ENCODE measurements at regions not wholly inside any gene's neighbourhood (a gene's known extent, or its start where the extent isn't known, plus 50 kb on each side); places are given as distances from the start of the nearest gene placed in this dataset.
"Not testable (repeated sequence)": the region's sequence is repeated elsewhere in the genome, so short reads cannot be mapped to it uniquely, and the experiment has no call there.

DNA sequence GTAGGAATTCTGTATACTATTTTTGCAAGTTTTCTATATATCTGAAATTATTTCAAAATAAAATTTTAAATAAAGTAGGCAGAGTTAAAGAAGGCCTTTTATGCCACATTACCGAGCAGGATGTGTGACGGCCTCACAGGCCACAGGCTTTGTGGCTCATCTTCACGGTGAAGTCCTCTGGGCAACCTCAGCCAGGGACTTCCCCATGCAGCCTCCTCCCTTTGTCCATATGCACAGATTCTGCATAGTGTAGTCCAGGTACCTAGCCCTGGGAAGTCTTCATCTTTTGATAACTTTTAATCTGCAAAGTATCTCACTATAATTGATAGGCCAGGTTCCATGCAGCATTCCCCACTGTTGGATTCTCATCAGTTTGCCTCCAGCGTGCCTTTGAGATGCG, 62.8 kb downstream of the ARHGAP11B start:
- H3K9me3 Mint-ChIP-seq, H3K27ac Mint-ChIP-seq, H3K4me1 Mint-ChIP-seq, POLR2A ChIA-PET, H3K27me3 Mint-ChIP-seq, H3K4me3 Mint-ChIP-seq, CTCF ChIA-PET, DNase-seq: not testable (repeated sequence)
- H3K36me3 Mint-ChIP-seq (ENCODE audit: low read depth): peaks cover 18% of the 10 kb centered on the region

DNA sequence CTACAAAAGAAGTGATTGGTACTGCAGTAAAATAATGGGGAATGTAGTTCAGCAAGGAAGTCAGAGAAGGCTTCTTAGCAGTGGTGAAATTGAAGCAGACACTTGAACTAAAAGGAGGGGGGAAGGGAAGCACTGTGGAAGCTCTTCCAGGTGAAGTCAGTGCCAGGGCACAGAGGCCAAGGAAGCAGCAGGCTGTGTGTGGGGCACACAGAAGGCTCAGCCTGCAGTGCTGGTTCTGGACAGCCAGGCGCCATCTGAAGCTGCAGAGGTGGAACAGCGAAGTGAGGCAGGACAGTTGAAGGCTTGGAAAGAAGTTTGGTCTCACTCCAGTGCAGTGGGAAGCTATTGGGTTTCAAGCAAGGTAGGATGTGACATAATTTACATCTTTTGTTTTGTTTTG, 64.2 kb downstream of the ARHGAP11B start:
- H3K27ac Mint-ChIP-seq, H3K27me3 Mint-ChIP-seq, CTCF ChIA-PET, POLR2A ChIA-PET, DNase-seq, H3K4me3 Mint-ChIP-seq, H3K9me3 Mint-ChIP-seq, H3K4me1 Mint-ChIP-seq: not testable (repeated sequence)
- peaks cover 18% of the 10 kb centered on the region for H3K36me3 Mint-ChIP-seq (ENCODE audit: low read depth)

DNA sequence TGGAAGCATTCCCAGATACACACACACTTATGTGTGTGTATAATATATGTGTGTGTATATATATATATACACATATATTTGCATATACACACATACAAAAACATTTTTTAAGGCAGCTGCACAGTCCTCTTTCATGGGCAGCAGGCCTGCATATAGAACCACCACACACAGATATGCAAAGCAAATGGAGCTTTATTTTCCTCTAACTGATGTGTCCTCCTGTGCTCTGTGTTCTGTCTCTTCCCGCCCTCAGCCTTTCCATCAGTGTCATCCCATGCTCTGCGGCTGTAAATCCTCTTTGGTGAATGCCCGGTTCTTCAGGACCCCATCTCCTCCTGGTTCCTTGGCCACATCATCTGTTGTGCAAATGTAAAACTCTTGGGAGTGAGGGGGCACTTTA, 69.9 kb downstream of the ARHGAP11B start:
- H3K4me3 Mint-ChIP-seq; H3K9me3 Mint-ChIP-seq; DNase-seq; H3K27ac Mint-ChIP-seq; CTCF ChIA-PET; H3K36me3 Mint-ChIP-seq (ENCODE audit: low read depth); H3K27me3 Mint-ChIP-seq; H3K4me1 Mint-ChIP-seq; POLR2A ChIA-PET: not testable (repeated sequence)

DNA sequence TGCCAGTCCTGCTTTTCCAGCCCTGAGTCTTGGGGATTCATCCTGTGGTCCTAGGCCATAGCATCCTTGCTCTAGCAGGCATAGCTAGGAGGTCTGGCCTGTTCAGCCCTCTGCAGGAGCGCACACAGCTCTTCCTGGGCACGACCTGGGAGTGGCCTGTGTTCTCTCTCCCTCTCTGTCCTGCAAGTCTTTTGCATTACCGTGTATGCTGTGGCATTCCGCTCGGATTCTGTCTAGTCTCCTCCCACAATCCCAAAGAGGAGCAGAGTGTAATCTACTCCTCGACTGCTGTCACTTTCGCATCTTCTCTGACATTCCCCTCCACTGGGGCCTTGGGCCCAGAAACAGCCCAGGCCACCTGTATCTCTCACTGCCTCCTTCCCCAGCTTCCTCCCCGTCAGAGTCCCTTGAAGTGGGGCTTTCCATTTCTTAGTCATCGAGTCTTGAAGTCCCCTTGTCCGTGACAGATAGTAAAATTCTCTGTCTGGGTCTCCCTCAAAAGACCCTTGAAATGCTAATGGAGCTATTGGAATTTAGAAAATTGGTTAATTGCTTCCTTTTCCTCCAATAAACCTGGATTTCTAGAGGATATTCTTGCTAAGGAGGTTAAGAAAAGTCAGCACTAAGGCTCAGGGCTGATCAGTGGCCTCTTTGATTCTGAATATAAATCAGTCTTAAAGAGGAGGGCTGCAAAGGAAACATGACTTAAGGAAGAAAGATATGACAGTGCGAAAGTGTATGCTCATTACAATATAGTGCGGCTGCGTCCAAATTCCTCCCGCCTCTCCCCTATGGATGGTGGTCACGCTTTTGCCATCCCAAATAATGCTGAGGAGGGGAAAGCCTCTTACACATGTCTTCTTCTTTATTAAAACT, 70.7 kb downstream of the ARHGAP11B start:
- DNase-seq; H3K4me3 Mint-ChIP-seq; CTCF ChIA-PET; H3K9me3 Mint-ChIP-seq; H3K4me1 Mint-ChIP-seq; H3K27me3 Mint-ChIP-seq; POLR2A ChIA-PET; H3K36me3 Mint-ChIP-seq (ENCODE audit: low read depth): not testable (repeated sequence)
- H3K27ac Mint-ChIP-seq: peak overlapping the region; percentile 75

DNA sequence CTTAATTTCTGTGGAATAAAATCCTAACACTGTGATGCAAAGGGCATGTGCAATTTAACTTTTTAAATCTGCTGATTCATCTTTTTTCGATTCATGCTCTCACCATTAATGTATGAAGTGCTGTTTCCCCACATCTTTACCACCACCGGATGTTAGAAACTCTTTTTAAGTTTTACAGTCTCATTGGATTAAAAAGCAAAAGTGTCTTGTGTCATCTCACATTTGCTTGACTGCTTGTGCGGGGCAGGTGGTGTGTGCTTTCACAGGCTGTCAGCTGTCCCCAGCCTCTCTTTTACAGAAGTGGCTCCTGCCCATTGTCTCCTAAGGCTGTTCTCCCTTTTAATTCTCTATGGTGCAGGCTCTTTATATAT, 71.4 kb downstream of the ARHGAP11B start:
- POLR2A ChIA-PET; CTCF ChIA-PET; H3K27me3 Mint-ChIP-seq; H3K36me3 Mint-ChIP-seq (ENCODE audit: low read depth); H3K4me1 Mint-ChIP-seq; H3K9me3 Mint-ChIP-seq; H3K27ac Mint-ChIP-seq; DNase-seq; H3K4me3 Mint-ChIP-seq: not testable (repeated sequence)

DNA sequence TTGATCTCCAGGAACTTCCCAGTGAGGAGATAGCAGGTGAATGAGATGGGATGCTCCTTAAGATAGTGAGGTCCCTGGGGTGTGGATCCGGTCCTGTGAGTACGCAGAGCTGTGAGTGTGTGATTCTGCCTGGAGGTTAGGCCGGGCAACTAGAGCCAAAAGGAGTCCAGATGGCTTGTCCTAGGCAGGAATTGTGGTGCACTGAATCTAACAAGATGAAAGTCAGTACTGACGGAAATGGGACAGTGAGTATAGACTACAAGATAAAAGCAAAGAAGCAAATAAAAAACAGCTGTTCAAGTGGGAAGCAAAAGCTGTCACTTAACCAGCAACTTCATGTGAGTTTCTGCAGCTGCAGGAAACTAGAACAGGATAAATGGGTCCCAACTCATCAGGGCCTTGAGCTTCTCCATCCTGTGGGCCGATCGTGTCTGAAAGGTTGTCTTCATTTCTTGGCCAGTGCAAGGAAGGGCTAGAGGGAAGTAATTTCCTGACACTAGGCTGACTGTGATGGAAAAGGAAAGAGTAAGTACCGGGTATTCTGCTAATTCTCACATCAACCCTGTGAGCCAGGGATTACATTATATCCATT, 74.2 kb downstream of the ARHGAP11B start:
- H3K9me3 Mint-ChIP-seq; DNase-seq; H3K4me1 Mint-ChIP-seq; H3K27ac Mint-ChIP-seq; H3K36me3 Mint-ChIP-seq (ENCODE audit: low read depth); CTCF ChIA-PET; H3K4me3 Mint-ChIP-seq; POLR2A ChIA-PET; H3K27me3 Mint-ChIP-seq: not testable (repeated sequence)

DNA sequence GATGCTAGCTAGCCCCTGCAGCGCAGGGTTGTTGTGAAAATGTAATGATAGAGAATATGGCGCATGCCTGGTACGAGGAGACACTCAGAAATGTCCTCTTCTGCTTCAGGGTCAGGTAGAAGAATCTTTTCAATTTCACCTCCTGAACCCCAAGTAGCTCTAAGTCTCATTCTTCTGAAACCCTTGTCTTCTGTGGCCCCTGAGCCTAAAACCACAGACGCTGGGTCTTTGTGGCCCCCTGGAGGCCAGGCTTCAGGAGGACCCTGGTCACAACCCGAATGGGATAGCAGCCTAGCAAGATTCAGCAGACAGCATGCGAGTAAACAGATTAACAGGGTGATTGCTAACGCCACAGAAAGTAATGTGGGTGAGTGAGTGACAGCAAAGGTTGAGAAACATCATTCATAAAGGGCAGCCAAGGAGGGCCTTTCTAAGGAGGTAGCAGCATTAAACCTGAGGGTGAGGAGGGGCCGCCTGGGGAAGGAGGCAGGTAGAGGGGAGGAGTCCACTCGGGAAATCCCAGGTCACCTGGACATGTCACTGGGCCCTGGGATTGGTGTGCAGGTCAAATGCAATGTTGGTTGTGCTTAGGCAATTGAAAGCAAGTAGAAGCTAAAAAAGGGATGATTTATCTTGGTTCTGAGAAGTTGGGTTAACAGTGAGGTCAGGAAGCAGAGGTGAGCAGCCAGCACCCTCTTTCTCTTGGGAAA, 82.2 kb downstream of the ARHGAP11B start:
- H3K4me1 Mint-ChIP-seq; H3K27me3 Mint-ChIP-seq; DNase-seq; H3K27ac Mint-ChIP-seq; H3K4me3 Mint-ChIP-seq; H3K9me3 Mint-ChIP-seq; CTCF ChIA-PET; H3K36me3 Mint-ChIP-seq (ENCODE audit: low read depth); POLR2A ChIA-PET: not testable (repeated sequence)

DNA sequence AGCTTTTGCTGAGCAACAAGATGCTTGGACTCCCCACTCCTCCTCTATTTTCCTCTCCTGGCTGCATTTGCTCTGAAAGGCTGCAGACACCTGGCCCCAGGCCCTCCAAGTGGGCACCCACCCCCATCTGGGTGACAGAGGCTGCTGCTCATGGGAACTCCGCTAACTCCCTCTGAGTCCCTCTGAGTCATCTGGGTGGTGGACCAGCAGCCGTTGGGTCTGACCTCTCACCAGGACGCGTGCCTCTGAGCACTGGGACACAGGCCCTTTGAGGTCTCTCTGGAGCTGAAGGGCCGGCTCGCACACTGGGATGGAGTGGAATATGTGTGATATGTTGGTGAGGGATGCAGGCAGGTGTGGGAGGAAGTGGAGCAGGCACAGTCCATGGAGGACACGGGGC, 82.9 kb downstream of the ARHGAP11B start:
- H3K27me3 Mint-ChIP-seq; H3K9me3 Mint-ChIP-seq; POLR2A ChIA-PET; DNase-seq; H3K4me3 Mint-ChIP-seq; CTCF ChIA-PET; H3K27ac Mint-ChIP-seq; H3K4me1 Mint-ChIP-seq; H3K36me3 Mint-ChIP-seq (ENCODE audit: low read depth): not testable (repeated sequence)

DNA sequence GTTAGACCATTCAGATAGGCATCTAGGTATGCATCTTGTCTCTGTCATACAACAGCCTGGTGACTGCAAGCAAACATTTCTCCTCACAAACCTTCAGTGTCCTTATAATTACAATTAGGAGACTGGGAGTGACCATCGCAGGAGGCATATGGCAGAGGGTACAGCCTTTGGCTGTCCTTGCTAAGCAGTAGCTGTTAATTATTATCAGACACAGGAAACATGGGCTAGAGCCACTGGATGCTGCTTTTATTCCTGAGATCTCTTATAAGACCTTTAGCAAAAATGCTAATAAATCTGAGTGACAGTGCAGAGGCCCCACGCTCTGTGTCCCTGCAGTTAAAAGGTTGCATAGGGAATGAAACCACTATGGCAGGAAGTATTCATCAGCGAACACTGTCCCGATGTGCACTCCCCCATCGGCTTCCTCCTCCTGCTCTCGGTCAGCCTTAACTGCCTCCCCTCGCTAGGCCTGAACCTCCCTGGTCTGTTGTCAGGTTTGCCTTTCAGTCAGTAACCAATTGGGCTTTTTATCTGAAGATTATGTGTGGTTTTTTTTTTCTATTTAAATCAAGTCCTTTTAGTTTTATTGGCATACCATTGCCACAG, 92.2 kb downstream of the ARHGAP11B start:
- H3K9me3 Mint-ChIP-seq, H3K27me3 Mint-ChIP-seq, DNase-seq, H3K27ac Mint-ChIP-seq, CTCF ChIA-PET, H3K4me3 Mint-ChIP-seq, POLR2A ChIA-PET: not testable (repeated sequence)
- peaks cover 13% of the 10 kb centered on the region for H3K4me1 Mint-ChIP-seq
- peaks cover 42% of the 10 kb centered on the region for H3K36me3 Mint-ChIP-seq (ENCODE audit: low read depth)

DNA sequence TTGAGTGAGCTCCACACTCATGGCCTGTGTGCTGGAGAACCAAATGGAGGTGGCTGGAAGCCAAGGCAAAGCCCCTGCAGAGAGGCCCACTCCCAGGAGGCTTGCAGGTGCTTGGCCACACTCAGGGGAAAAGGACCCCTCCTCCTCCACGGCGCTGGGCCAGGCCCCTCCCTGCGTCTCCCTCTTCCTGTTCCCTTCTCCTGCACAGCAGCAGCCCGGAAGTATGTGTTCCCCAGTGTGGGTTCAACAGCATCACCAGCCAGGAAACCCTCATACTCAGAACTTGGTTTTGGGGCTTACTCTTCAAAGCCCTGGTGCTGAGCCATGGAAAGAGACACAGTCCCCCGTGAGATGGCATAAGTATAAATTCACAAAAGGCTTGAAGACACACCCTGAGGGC, 93.4 kb downstream of the ARHGAP11B start:
- Mint-ChIP-seq H3K4me1 (peaks cover 16% of the 10 kb centered on the region), H3K36me3 (ENCODE audit: low read depth) (peaks cover 51% of the 10 kb centered on the region), H3K27ac (peak overlapping the region; percentile 51)
- H3K9me3 Mint-ChIP-seq, CTCF ChIA-PET, POLR2A ChIA-PET, H3K4me3 Mint-ChIP-seq, DNase-seq, H3K27me3 Mint-ChIP-seq: not testable (repeated sequence)

DNA sequence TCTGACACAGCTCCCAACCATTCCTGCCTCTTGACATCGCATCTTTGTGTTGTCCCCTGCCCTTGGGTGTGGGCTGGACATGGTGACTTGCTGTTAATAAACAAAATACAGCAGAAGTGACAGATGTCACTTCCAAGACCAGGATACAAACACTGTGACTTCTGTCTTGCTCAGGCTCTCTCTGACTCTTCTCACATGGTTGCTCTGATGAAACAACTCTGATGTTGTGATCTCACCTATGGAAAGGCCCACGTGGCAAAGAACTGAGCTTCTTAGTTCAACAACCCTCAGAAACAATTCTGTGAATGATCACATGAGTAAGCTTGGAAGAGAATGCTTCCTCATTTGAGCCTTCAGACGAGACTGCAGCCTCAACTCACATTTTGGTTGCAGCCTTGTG, 94.9 kb downstream of the ARHGAP11B start:
- CTCF ChIA-PET: not testable (repeated sequence)

DNA sequence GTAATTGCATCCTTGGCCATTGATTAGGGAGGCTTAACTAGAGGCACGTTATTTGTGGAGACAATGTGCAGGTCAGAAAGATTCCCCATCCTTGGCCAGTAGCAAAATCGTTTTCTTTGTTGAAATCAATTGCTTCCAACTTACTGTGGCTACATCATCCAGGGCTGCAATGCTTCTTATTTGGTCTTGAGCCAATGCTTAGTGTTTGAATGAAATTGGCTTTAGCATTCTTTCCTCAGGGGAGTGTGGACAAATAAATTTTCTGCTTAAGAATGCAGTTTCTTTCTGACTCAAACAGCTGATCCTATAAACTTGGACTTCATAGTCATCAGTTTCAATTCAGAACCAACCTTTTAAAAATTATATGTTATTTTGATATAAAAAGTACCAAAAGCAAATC, 95.6 kb downstream of the ARHGAP11B start:
- H3K27ac Mint-ChIP-seq, H3K4me3 Mint-ChIP-seq, DNase-seq, CTCF ChIA-PET, H3K9me3 Mint-ChIP-seq, POLR2A ChIA-PET, H3K27me3 Mint-ChIP-seq: not testable (repeated sequence)
- peaks cover 16% of the 10 kb centered on the region for H3K4me1 Mint-ChIP-seq
- peaks cover 64% of the 10 kb centered on the region for H3K36me3 Mint-ChIP-seq (ENCODE audit: low read depth)

More for the DNA sequence above, 94.9 kb downstream of the ARHGAP11B start:
- DNase-seq, H3K27me3 Mint-ChIP-seq, POLR2A ChIA-PET, H3K9me3 Mint-ChIP-seq, H3K27ac Mint-ChIP-seq, H3K4me3 Mint-ChIP-seq: not testable (repeated sequence)
- peaks cover 59% of the 10 kb centered on the region for H3K36me3 Mint-ChIP-seq (ENCODE audit: low read depth)
- H3K4me1 Mint-ChIP-seq: peaks cover 16% of the 10 kb centered on the region

DNA sequence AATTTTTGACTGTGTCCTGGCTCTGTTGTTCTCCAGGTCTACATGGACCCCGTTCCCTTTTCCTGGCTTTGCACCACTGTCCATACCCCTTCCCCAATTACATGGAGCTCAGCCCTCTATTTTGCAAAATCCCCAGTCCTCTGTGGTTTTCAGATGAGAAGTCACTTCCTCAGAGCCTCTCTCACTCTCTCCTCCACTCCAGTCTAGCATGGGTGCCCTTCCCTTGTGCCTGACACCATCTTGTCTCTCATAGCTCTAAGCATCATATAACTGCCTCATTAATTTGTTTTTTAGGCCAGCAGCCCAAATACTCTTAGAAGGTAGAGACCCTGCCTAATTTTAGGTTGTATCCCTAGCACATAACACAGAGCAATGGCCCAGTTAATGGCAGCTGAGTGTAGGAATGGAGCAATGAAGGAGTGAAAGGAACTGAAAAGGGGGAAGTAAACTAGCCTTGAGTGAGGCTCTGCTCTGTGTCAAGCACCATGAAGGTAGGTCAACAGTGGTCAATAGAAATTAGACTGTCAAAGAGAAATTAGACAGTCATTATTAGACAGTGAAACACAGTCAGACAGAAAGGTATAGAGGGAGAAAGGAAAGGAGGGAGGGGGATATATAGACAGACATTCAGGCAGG, 97.7 kb downstream of the ARHGAP11B start:
- H3K4me3 Mint-ChIP-seq, POLR2A ChIA-PET, CTCF ChIA-PET, H3K27me3 Mint-ChIP-seq, H3K9me3 Mint-ChIP-seq, H3K27ac Mint-ChIP-seq, DNase-seq: not testable (repeated sequence)
- Mint-ChIP-seq H3K36me3 (ENCODE audit: low read depth) (peaks cover 67% of the 10 kb centered on the region), H3K4me1 (peaks cover 12% of the 10 kb centered on the region)
